ENCODE measurements at regions not wholly inside any gene's neighbourhood (a gene's known extent, or its start where the extent isn't known, plus 50 kb on each side); places are given as distances from the start of the nearest gene placed in this dataset.
"Not testable (repeated sequence)": the region's sequence is repeated elsewhere in the genome, so short reads cannot be mapped to it uniquely, and the experiment has no call there.

DNA sequence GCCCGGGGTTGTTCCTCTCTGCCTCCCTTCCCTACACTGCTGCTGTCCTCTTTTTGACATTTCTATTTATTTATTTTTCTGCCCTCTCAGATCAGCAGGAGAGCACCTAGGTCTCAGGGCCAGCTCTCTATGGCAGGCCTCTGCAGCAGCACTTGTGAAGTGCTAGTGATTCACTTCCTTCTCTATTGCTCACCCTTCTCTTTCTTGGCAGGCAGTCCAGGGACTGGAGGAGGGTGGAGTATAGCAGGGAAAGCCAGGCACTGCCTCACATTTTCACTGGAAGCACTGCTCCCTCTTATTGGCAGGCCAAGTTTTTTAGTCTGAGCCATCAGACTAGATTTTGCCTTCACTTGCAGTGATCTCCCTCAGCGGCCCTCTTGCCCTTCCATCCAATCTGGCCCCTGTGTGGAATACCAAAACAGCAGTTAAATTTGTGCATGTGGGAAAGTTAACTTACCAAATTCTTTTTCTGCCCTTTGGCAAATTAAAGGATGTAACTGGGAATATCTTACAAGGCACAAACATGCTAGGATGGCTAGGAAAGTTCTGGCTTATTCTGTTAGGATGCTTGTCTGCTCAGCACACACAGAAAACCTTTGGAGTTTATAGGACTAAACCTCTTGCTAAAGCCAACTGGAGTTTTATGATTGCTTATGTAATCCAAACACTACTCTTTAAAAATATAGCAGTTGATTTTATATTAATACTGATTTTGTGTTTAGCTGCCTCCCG is 847.6 kb downstream of the TTLL7 start:
- DNase-seq (ENCODE audit: low spot score), result peak; percentile 62
- H3K27me3 ChIP-seq (replicated peaks; ENCODE audit: insufficient read depth); H3K4me3 ChIP-seq; H3K9me3 ChIP-seq; H3K4me1 ChIP-seq (ENCODE audit: control insufficient read depth in 1 of 2, low read depth in 2 of 2); H3K36me3 ChIP-seq: not testable (repeated sequence)
- peak; percentile 97 for ATAC-seq (ENCODE audit: insufficient number of reproducible peaks, low FRiP score, low read depth)
- H3K27ac ChIP-seq, result peak overlapping the region; percentile 49 to 55

DNA sequence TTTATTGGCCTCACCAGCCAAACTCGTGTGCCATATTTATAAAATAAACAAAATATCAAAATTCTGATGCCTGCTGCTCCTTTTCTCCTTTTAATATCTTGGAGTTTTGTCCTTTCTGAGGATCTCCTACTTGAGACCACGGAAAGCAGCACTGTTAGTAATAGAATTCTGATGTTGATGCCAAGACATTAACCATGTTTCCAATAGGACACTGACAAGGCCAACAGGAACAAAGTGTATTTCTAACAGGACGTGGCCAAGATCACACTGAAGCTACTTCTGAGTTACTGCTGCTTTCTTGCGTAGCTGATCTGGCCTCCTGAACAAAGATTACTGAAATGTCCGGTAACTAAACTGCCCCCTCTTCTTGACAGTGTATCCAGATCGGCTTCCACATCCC is 848.5 kb downstream of the TTLL7 start:
- H3K27ac ChIP-seq, result peak overlapping the region; percentile 49 to 55
- not testable (repeated sequence) for H3K36me3 ChIP-seq; DNase-seq (ENCODE audit: low spot score); H3K4me1 ChIP-seq (ENCODE audit: control insufficient read depth in 1 of 2, low read depth in 2 of 2); H3K4me3 ChIP-seq; H3K27me3 ChIP-seq (replicated peaks; ENCODE audit: insufficient read depth); ATAC-seq (ENCODE audit: insufficient number of reproducible peaks, low FRiP score, low read depth); H3K9me3 ChIP-seq

GRCh38 chr1:83145820-83146219 is 853.1 kb downstream of the TTLL7 start:
- not testable (repeated sequence) for H3K4me1 ChIP-seq (ENCODE audit: control insufficient read depth in 1 of 2, low read depth in 2 of 2); H3K27ac ChIP-seq; H3K27me3 ChIP-seq (replicated peaks; ENCODE audit: insufficient read depth); H3K36me3 ChIP-seq; H3K4me3 ChIP-seq; H3K9me3 ChIP-seq; ATAC-seq (ENCODE audit: insufficient number of reproducible peaks, low FRiP score, low read depth); DNase-seq (ENCODE audit: low spot score)

DNA sequence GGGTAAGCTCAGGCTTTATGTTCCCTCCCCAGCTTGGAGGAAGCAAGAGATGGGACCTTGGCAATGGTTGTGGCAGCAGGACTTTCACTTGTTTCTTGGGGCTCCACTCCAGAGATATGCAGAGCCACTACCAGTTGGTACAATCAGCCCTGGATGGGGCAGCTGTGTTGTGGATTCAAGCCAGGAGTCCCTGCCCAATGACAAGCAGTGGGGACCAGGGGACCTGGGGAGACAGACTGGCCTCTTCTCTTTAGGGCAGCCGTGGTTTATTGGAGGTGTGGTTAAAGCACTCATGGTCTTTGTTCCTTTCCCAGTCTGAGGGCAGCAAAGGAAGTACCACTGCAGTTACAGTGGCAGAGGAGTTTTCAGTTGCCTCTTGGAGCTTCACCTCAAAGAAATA is 856.1 kb downstream of the TTLL7 start:
- not testable (repeated sequence) for H3K27me3 ChIP-seq (replicated peaks; ENCODE audit: insufficient read depth); H3K36me3 ChIP-seq; H3K4me3 ChIP-seq; DNase-seq (ENCODE audit: low spot score); H3K4me1 ChIP-seq (ENCODE audit: control insufficient read depth in 1 of 2, low read depth in 2 of 2); H3K9me3 ChIP-seq; H3K27ac ChIP-seq; ATAC-seq (ENCODE audit: insufficient number of reproducible peaks, low FRiP score, low read depth)

- not testable (repeated sequence) for H3K9me3 ChIP-seq; H3K4me3 ChIP-seq; H3K36me3 ChIP-seq; H3K27me3 ChIP-seq (replicated peaks; ENCODE audit: insufficient read depth); H3K27ac ChIP-seq; ATAC-seq (ENCODE audit: insufficient number of reproducible peaks, low FRiP score, low read depth); DNase-seq (ENCODE audit: low spot score); H3K4me1 ChIP-seq (ENCODE audit: control insufficient read depth in 1 of 2, low read depth in 2 of 2)
These were observed 863.3 kb downstream of the TTLL7 start for GRCh38 chr1:83135524-83136157.

DNA sequence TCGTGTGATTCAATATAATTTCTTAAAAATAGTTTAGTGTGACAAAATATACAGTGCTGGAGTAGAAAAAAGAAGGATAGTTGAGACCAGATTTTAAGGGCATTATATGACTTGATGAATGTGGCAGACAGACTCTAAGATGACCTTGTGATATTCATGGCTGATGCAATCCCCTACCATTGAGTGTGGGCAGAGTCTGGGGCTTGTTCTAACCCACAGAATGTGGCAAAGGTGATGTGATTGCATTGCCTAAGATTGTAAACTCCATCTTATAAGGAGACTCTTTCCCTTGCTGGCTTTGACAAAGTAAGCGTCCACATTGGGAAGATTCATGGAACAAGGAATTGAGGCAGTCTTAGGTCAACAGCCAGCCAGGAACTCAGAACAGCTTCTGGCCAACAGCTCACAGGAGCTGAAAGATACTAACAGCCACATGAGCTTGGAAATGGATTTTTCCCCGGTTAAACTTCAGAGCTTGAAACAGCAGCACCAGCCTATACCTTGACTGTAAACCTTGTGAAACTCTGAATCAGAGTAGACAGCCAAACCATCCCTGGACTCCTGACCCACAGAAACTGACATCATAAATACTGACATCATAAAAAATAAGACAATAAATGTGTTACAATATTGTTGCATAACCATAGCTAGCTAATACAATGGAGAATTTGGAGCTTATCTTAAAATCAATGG is 864.5 kb downstream of the TTLL7 start:
- not testable (repeated sequence) for H3K9me3 ChIP-seq; ATAC-seq (ENCODE audit: insufficient number of reproducible peaks, low FRiP score, low read depth); DNase-seq (ENCODE audit: low spot score); H3K4me3 ChIP-seq; H3K27me3 ChIP-seq (replicated peaks; ENCODE audit: insufficient read depth); H3K36me3 ChIP-seq; H3K4me1 ChIP-seq (ENCODE audit: control insufficient read depth in 1 of 2, low read depth in 2 of 2); H3K27ac ChIP-seq

- no peaks in the 10 kb centered on the region for H3K9me3 ChIP-seq
- ATAC-seq (ENCODE audit: insufficient number of reproducible peaks, low FRiP score, low read depth) (no peak), DNase-seq (ENCODE audit: low spot score) (no peak)
- no peaks in the 10 kb centered on the region for H3K36me3 ChIP-seq
- no peaks in the 10 kb centered on the region for H3K4me1 ChIP-seq (ENCODE audit: control insufficient read depth in 1 of 2, low read depth in 2 of 2)
- no peak overlapping the region for H3K27ac ChIP-seq
- TF ChIP-seq CTCF (IDR thresholded peaks at IDR 0.05), result no peak
- H3K4me3 ChIP-seq, result no peak overlapping the region
- H3K27me3 ChIP-seq (replicated peaks; ENCODE audit: insufficient read depth), result no peaks in the 10 kb centered on the region
These were observed 867.3 kb downstream of the TTLL7 start for GRCh38 chr1:83131692-83131955.

DNA sequence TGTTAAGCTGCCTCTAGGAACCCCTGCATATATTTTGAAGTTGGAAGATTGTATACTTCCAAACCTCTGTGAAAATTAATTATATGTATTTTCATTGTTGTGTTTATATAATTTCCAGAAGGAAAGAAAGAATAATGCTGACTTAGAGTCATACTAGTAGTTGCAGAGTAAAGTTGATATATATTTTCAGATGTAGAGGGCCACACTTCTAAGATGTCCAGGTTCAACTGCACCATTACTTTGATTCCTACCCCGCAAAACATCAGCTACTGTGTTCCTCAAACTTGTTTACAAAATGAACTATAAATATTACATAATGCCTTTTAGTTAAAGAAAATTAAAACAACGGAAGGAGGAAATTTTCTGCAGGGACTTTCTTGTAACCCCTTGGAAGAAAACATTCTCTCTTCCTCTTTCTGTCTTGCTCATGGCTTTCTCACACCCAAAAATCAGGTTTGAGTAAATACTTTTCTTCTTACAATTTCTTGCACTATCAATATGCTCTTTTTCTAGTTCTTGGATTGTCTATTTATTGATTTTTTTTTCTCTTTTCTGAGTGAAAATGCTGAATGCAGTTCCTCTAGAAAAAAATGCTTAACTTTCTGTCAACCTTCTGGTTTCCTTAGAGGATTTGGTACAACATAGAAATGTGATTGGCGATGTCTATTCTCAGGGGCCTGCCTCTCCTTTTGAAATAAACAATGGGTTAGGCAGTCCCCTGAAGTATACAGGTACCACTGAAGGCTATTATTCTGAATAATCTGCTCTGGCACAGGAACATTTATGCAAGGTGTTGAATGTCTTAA is 867.8 kb downstream of the TTLL7 start:
- H3K36me3 ChIP-seq, result no peaks in the 10 kb centered on the region
- H3K4me1 ChIP-seq (ENCODE audit: control insufficient read depth in 1 of 2, low read depth in 2 of 2), result no peaks in the 10 kb centered on the region
- H3K27ac ChIP-seq, result no peak overlapping the region
- no peak for DNase-seq (ENCODE audit: low spot score)
- H3K9me3 ChIP-seq, result no peaks in the 10 kb centered on the region
- TF ChIP-seq CTCF (IDR thresholded peaks at IDR 0.05), result no peak
- no peaks in the 10 kb centered on the region for H3K27me3 ChIP-seq (replicated peaks; ENCODE audit: insufficient read depth)
- no peak overlapping the region for H3K4me3 ChIP-seq
- ATAC-seq (ENCODE audit: insufficient number of reproducible peaks, low FRiP score, low read depth), result no peak

All from thoracic aorta (tissue), 2 donors.